IPS DF 4.7 (cell line): ENCODE measurements at regions not wholly inside any gene's neighbourhood (a gene's known extent, or its start where the extent isn't known, plus 50 kb on each side); places are given as distances from the start of the nearest gene placed in this dataset.

ENCODE experiments used
- DNase-seq: peaks from one replicate; pipeline ENCODE4 v3.0.0-alpha.2; 2013; ENCODE audit warnings: low spot score; ENCODE audit errors: extremely low read depth

DNA sequence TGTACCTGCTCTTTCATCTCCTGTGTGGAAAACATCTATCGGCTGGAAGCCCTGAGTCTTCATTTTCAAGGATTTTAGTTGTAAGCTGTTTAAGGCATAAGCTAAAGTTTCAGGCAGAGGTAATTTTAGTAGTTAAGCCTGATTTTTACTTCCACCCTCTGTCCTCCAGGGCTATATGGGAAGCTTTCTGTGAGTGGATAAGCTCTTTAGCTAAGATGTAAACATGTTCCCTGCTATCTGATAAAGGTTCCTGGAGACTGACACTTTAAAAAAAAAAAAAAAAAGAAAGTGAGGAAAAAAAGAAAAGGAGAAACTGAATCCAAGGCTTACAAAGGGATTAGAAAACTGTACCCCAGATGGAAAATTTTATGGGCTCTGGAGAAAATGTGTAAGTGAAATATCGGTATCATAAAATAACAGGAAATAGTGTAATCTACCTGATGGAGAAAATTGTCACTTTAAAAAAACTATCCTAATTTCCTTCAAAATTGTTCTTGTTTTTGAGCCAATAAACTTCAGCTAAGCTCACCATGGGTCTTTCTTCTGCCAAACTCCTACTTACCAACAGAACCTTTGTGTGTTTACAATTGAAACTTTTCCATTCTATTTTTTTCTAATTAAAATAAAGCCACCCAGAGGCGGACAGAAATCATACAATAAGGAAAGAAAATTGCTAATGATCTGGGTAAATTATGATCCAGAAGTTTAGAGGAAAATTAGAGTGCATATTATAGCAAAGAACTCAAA is 180.5 kb downstream of the TGFB2 start:
- DNase-seq = no peak

DNA sequence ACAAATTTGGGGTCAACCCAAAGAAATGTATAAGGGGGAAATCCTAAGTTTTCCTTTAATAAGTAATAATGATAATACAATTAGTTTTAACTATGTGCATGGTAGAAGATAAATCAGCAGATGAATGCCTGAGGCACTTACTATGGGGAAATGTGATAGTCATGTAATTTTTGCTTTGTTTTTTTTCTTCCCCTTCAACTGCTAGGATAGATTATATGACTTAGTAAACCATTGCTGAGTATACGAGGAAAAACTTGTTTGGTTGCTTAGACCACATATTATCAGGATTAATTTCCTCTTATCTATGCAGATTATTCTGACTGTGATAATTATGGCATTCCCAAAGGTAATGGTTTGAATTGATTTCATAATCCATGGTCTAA is 181.1 kb downstream of the TGFB2 start:
- DNase-seq = no peak

DNA sequence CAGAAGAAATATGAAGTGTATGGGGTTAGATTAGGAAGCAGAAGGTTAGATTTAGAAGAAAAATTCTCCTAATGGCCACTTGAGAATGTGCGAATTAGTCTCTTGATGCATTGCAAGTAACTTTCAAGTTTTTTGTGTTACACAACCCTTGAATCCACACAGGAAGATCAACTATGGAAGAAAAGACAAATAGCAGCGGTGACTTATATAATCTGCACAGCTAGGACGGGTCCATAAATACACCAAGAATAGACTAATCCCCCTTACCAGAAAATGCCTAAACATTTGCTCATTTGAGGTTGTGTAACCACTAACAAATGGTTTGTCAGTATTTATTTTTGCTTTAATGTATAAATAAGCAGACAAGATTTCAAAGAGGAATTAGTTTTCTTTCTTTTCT is 182.6 kb downstream of the TGFB2 start:
- DNase-seq = no peak

- DNase-seq = no peak
These were observed 184.6 kb downstream of the TGFB2 start for GRCh38 chr1:218529646-218530300.

- DNase-seq = no peak
These were observed 186.8 kb downstream of the TGFB2 start for GRCh38 chr1:218531936-218532335.

GRCh38 chr1:218536296-218536986 is 191.3 kb downstream of the TGFB2 start:
- DNase-seq = no peak

DNA sequence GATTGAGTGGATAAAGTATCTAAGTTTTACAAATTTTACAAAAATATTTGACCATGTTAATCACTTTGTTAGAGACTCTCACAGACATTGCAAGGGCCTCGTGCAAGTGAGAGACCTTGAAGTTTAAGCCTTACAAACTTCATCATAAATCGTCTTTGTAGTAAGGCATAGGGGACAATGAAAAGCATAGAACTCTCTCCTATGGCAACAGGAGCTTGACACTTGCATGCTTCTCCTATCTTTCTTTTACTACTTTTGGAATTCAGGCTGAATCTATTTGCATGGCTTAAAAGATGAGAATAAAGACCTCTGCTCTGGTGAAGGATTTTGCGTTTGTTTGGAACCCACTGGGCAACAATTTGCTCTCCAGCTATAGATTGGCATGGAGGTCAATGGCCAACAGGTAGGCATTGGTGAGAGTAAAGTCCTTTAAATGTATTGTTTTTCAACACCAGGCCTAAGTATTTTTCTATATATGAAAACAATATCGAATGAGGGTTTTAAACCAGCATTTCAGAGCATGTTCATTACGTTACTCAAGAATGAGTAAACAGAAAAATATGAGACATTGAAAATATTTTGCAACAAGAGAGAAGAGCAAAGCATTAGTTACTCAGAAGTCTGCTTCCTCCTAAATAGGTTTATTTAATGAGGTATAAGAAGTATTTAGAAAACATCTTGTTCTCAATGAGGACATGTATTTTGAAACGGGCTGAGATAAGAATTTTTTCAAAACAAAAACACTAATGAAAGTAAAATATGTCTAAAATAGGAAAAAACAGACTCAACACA is 192.2 kb downstream of the TGFB2 start:
- no peak for DNase-seq

GRCh38 chr1:218538341-218538740 is 193.2 kb downstream of the TGFB2 start:
- no peak for DNase-seq

DNA sequence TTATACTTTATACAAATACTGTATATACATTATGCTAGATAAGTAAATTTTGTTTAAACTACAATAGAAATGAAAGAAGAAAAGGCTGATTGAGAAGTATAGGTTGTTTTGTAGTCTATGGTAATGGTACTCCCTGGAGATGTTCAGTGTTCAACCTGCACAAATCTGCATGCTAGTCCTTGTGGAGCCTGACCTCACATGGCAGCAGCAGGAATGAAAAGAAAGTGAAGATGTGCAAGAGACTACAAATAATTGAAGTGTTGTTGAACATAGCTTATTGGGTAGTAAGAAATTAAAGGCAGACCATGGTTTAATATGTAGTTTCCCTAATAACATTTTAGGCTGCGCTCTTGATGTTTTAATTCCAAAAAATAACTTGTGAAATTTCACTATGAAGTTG is 201.2 kb downstream of the TGFB2 start:
- DNase-seq = no peak

GRCh38 chr1:218547957-218548730 is 203.0 kb downstream of the TGFB2 start:
- DNase-seq = no peak

DNA sequence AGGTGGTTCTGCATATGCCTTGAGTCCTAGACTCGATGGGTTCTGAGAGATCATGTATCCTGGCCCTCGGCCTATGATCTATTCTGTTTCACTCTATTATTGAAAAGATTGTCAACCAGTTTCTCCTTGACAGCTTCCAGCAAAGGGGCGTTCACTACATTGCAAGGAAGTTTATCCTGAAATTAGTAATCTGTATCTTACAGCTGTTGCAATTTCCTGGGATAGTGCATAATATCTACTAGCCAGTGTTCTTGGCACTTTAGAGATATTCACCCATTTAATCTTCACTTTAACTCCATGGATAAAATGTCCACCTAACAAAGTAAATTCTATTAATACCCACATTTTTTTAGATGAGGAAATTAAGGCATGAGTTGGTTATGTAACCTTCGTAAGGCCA is 203.6 kb downstream of the TGFB2 start:
- no peak for DNase-seq

GRCh38 chr1:218553197-218553596 is 208.1 kb downstream of the TGFB2 start:
- DNase-seq = no peak

DNA sequence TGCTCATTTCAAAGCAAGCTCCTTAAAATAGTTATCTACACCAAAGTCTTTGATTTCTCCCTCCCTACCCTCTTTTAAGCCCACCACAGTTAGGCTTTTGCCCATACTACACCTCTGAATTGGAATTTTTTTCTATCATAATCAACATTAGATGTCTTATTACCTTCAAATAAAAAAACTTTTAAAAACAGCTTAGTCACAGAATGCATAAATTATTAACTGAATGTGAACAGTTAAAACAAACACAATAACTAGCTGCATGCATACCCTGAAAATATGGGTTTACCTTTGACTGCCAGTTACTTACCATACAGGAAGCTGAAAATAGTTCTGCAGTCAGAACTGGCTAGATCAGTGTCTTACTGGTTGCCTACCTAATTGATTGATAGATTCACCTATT is 210.9 kb downstream of the TGFB2 start:
- DNase-seq = no peak

DNA sequence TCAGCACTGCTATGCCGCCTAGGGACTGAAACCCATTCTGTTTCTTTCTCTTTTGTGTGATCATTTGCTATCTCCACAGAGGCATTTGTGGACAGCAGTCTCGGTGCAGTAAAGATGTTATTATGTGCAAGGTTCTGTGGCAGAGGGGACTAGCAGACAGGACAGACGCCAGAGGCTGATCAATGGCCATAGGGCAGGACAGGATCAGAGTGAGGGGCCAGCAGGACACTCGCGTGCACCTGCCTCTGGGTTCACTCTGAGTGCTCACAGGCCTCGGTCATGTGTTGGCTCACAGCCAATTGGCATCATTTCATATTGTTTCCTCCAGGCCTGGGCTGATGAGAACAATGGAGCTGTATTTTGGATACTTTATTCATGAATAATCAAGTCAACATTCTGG is 212.6 kb downstream of the TGFB2 start:
- no peak for DNase-seq

GRCh38 chr1:218558271-218558810 is 213.2 kb downstream of the TGFB2 start:
- no peak for DNase-seq

DNA sequence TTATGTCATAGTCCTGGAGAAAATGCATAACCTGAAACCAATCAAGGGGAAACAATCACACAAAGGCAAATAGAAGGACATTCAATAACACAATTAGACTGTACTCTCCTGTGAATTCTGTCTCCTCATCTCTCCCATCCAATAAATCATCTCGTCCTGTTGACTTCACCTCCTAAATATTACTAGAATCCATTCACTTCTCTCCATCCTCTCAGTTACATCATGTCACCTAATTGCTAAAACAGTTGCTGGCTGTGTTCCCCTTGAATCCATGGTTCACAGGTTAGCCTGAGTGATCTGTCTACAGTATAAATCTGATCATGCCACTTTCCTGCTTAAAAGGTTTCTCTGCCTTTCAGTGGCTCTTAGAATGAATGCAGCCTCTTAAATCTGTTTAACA is 220.2 kb downstream of the TGFB2 start:
- no peak for DNase-seq

- DNase-seq = no peak
These were observed 223.9 kb downstream of the TGFB2 start for GRCh38 chr1:218568962-218569550.

DNA sequence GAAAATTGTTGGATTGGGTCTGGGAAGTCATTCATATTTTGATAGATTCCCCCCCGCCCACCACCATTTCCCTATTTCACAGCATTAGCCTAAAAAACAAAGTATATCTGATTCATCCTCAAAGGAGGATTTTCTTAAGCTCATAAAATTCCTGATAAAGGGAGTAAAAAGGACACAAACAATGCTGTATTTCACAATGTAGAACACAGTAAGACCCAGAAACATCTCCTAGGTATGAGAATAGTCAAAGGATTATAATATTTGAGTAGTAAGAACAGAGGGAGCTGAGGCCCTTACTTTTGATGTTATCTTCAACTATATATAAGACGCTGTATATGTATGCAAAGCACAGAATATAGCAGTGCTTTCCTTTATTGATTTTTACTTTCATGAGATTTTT is 225.3 kb downstream of the TGFB2 start:
- no peak for DNase-seq

GRCh38 chr1:218571491-218571890 is 226.4 kb downstream of the TGFB2 start:
- DNase-seq = no peak

DNA sequence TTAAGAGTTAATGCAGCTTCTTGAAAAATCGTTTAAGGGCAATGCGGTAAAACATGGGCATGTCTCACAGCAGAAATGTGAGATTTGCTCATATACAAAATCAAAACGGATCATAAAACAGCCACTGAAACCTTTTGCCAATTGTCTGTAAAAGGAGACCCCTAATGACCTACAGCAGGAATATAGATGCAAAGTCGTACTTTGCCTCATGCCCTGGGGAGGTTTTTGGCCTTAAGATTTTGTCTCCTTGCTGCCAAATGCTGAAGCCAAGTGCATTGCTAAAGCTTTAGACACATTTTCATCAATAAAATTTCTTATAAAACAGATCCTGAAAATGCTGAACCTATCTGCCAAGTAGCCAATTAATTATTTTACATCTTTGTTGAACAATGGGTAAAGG is 226.9 kb downstream of the TGFB2 start:
- DNase-seq = no peak
